ENCODE measurements at regions not wholly inside any gene's neighbourhood (a gene's known extent, or its start where the extent isn't known, plus 50 kb on each side); places are given as distances from the start of the nearest gene placed in this dataset.

GRCh38 chr2:133918141-133918540, 335.7 kb upstream of the MGAT5 start:
- POLR2A ChIA-PET, result no interaction called here
- no peak for DNase-seq (ENCODE audit: extremely low spot score)

GRCh38 chr2:133919285-133919684, 334.6 kb upstream of the MGAT5 start:
- no peak for DNase-seq (ENCODE audit: extremely low spot score)
- ChIA-PET CTCF (no interaction called here), POLR2A (no interaction called here)
- TF ChIP-seq TARDBP (IDR thresholded peaks at IDR 0.05) (no peak), SUZ12 (IDR thresholded peaks at IDR 0.05) (no peak), L3MBTL2 (conservative IDR thresholded peaks at IDR 0.05) (no peak), SP1 (IDR thresholded peaks at IDR 0.05) (no peak), NFRKB (IDR thresholded peaks at IDR 0.05) (no peak)

More at GRCh38 chr2:133918141-133918540, 335.7 kb upstream of the MGAT5 start:
- TF ChIP-seq L3MBTL2 (conservative IDR thresholded peaks at IDR 0.05) (no peak), FOXM1 (IDR thresholded peaks at IDR 0.05; ENCODE audit: borderline replicate concordance) (no peak), CTBP1 (IDR thresholded peaks at IDR 0.05; ENCODE audit: borderline replicate concordance) (no peak), ZNF384 (IDR thresholded peaks at IDR 0.05) (no peak), FOXK2 (IDR thresholded peaks at IDR 0.05) (no peak), SP1 (IDR thresholded peaks at IDR 0.05) (no peak), TARDBP (IDR thresholded peaks at IDR 0.05) (no peak), ARNT (IDR thresholded peaks at IDR 0.05) (no peak), FOXA1 (IDR thresholded peaks at IDR 0.05) (no peak), LEF1 (IDR thresholded peaks at IDR 0.05; ENCODE audit: borderline replicate concordance) (no peak)
- TF ChIP-seq, protein P1, sequence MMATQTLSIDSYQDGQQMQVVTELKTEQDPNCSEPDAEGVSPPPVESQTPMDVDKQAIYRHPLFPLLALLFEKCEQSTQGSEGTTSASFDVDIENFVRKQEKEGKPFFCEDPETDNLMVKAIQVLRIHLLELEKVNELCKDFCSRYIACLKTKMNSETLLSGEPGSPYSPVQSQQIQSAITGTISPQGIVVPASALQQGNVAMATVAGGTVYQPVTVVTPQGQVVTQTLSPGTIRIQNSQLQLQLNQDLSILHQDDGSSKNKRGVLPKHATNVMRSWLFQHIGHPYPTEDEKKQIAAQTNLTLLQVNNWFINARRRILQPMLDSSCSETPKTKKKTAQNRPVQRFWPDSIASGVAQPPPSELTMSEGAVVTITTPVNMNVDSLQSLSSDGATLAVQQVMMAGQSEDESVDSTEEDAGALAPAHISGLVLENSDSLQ (IDR thresholded peaks at IDR 0.05), result no peak
- CTCF ChIA-PET, result no interaction called here

DNA sequence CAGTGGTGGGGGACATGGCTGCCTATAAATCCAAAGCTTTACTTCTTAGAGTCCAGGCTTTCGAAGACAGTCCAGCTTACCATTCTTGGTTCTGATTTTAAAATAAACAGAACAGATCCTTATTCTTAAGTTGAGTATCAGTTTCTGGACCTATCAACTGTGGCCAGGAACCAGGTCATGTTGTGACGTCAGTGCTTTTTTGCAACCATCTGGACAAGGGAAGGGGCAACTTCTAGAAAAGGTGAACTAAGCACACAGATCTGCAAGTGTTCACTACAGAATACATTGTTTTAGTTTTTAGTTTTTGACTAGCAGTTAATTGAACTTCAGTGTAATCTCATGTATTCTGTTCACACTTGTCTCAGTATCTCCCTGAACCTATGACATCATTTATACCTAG, 326.0 kb upstream of the MGAT5 start:
- no peak for DNase-seq (ENCODE audit: extremely low spot score)
- ChIA-PET CTCF (no interaction called here), POLR2A (no interaction called here)
- TF ChIP-seq, protein P1 (IDR thresholded peaks at IDR 0.05), result no peak
- TF ChIP-seq ELF4 (IDR thresholded peaks at IDR 0.05) (no peak), ARNT (IDR thresholded peaks at IDR 0.05) (no peak), FOXA1 (IDR thresholded peaks at IDR 0.05) (no peak), SUZ12 (IDR thresholded peaks at IDR 0.05) (no peak), NFRKB (IDR thresholded peaks at IDR 0.05) (no peak), FOXM1 (IDR thresholded peaks at IDR 0.05; ENCODE audit: borderline replicate concordance) (no peak), FOXK2 (IDR thresholded peaks at IDR 0.05) (no peak), HDGF (IDR thresholded peaks at IDR 0.05; ENCODE audit: borderline replicate concordance) (no peak), ZNF384 (IDR thresholded peaks at IDR 0.05) (no peak), SP1 (IDR thresholded peaks at IDR 0.05) (no peak)

DNA sequence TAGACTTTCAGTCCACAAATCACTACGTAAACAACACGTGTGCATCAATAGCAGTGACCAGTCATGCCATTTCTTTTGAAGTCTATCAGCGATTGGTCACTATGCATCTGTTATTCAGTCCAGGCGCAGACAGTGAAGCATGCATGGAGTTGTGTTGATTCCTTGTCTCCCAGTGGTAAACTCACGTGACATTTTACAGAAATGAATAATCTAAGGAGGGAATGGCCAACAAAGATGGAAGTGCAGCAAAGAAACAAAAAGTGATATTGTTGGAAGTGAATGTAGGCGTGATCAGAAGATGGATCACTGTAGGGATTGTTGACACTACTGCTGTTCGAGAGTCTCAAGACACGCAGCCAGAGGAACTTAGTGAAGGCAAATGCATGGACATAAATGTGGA, 317.8 kb upstream of the MGAT5 start:
- no peak for DNase-seq (ENCODE audit: extremely low spot score)
- ChIA-PET CTCF (no interaction called here), POLR2A (no interaction called here)
- TF ChIP-seq ZNF384 (IDR thresholded peaks at IDR 0.05) (no peak), L3MBTL2 (conservative IDR thresholded peaks at IDR 0.05) (no peak), BHLHE40 (IDR thresholded peaks at IDR 0.05; ENCODE audit: borderline replicate concordance) (no peak), FOXA1 (IDR thresholded peaks at IDR 0.05) (no peak), SUZ12 (IDR thresholded peaks at IDR 0.05) (no peak), LEF1 (IDR thresholded peaks at IDR 0.05; ENCODE audit: borderline replicate concordance) (no peak), FOXM1 (IDR thresholded peaks at IDR 0.05; ENCODE audit: borderline replicate concordance) (no peak), FOXK2 (IDR thresholded peaks at IDR 0.05) (no peak), ARNT (IDR thresholded peaks at IDR 0.05) (no peak), SP1 (IDR thresholded peaks at IDR 0.05) (no peak), TARDBP (IDR thresholded peaks at IDR 0.05) (no peak)

- DNase-seq (ENCODE audit: extremely low spot score), result no peak
- no peak for TF ChIP-seq NFRKB (IDR thresholded peaks at IDR 0.05)
- TF ChIP-seq LEF1 (IDR thresholded peaks at IDR 0.05; ENCODE audit: borderline replicate concordance), result no peak
- TF ChIP-seq ELF4 (IDR thresholded peaks at IDR 0.05), result no peak
- TF ChIP-seq TARDBP (IDR thresholded peaks at IDR 0.05), result no peak
- TF ChIP-seq FOXA1 (IDR thresholded peaks at IDR 0.05), result no peak
- TF ChIP-seq BHLHE40 (IDR thresholded peaks at IDR 0.05; ENCODE audit: borderline replicate concordance), result no peak
- no peak for TF ChIP-seq L3MBTL2 (conservative IDR thresholded peaks at IDR 0.05)
- no peak for TF ChIP-seq HDGF (IDR thresholded peaks at IDR 0.05; ENCODE audit: borderline replicate concordance)
- TF ChIP-seq ARNT (IDR thresholded peaks at IDR 0.05), result no peak
- no peak for TF ChIP-seq FOXM1 (IDR thresholded peaks at IDR 0.05; ENCODE audit: borderline replicate concordance)
- TF ChIP-seq, protein P1 (IDR thresholded peaks at IDR 0.05), result no peak
- TF ChIP-seq ZNF384 (IDR thresholded peaks at IDR 0.05), result no peak
- no peak for TF ChIP-seq FOXK2 (IDR thresholded peaks at IDR 0.05)
- no peak for TF ChIP-seq SUZ12 (IDR thresholded peaks at IDR 0.05)
- no peak for TF ChIP-seq SP1 (IDR thresholded peaks at IDR 0.05)
- no peak for TF ChIP-seq CTBP1 (IDR thresholded peaks at IDR 0.05; ENCODE audit: borderline replicate concordance)
- POLR2A ChIA-PET, result no interaction called here
- CTCF ChIA-PET, result no interaction called here
Measured at GRCh38 chr2:133936601-133937000, 317.3 kb upstream of the MGAT5 start.

GRCh38 chr2:133937669-133938068, 316.2 kb upstream of the MGAT5 start:
- ChIA-PET POLR2A (no interaction called here), CTCF (interaction anchor here (0.6 kb wide), 1 partner anchor 1573 kb away, joined by 3 read pairs; no protein-coding TSS in a partner anchor)
- TF ChIP-seq NFRKB (IDR thresholded peaks at IDR 0.05) (no peak), LEF1 (IDR thresholded peaks at IDR 0.05; ENCODE audit: borderline replicate concordance) (no peak), FOXM1 (IDR thresholded peaks at IDR 0.05; ENCODE audit: borderline replicate concordance) (no peak), L3MBTL2 (conservative IDR thresholded peaks at IDR 0.05) (no peak), ZNF384 (IDR thresholded peaks at IDR 0.05) (no peak), SP1 (IDR thresholded peaks at IDR 0.05) (no peak), TARDBP (IDR thresholded peaks at IDR 0.05) (no peak), ARNT (IDR thresholded peaks at IDR 0.05) (no peak), FOXA1 (IDR thresholded peaks at IDR 0.05) (no peak), FOXK2 (IDR thresholded peaks at IDR 0.05) (no peak), CTBP1 (IDR thresholded peaks at IDR 0.05; ENCODE audit: borderline replicate concordance) (no peak), BHLHE40 (IDR thresholded peaks at IDR 0.05; ENCODE audit: borderline replicate concordance) (no peak), HDGF (IDR thresholded peaks at IDR 0.05; ENCODE audit: borderline replicate concordance) (no peak), ELF4 (IDR thresholded peaks at IDR 0.05) (no peak), SUZ12 (IDR thresholded peaks at IDR 0.05) (no peak)
- TF ChIP-seq, protein P1 (IDR thresholded peaks at IDR 0.05), result no peak
- DNase-seq (ENCODE audit: extremely low spot score), result no peak
